AG08395 (cell line): ENCODE measurements at regions not wholly inside any gene's neighbourhood (a gene's known extent, or its start where the extent isn't known, plus 50 kb on each side); places are given as distances from the start of the nearest gene placed in this dataset.
"Not testable (repeated sequence)": the region's sequence is repeated elsewhere in the genome, so short reads cannot be mapped to it uniquely, and the experiment has no call there.

Source experiments
- DNase-seq: peaks from one replicate; pipeline ENCODE4 v3.0.0; 2012; ENCODE audit warnings: mixed read lengths, low spot score

DNA sequence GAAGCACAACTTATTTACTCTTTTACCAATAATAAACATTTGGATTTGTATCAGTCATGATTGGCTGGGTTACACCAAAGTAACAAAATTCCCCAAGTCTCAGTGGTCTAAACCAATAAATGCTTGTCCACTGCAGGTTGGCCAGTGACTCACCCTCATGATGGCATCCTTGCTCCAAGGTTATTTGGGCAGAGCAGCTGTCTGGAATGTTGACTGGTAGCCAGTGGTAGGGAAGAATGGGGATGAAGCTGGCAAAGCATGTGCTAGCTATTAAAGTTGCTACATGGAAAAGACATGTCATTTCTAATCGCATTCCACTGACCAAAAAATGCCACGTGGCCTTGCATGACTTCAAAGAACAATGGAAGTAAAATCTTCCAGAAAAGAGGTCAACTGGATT is 1168.7 kb upstream of the CELF2 start:
- peak; percentile 13 for DNase-seq

DNA sequence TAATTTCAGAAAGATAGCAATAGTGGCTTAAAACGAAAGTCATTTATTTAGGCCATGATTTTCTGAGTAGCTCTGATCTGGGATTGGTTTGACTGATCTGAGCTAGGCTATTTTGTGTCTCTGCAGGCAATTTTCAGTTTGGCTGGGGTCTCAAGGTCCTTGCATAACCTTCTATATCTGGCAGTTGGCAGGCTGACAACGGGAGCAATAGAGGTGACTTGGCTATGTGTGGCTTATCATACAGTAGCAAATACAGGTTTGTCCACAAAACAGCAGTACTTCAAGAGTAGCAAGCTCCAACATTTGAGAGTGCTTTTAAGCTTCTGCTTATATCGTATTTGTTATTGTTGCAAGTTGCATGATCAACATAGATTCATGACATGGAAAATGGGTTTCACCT is 1167.3 kb upstream of the CELF2 start:
- no peak for DNase-seq

DNA sequence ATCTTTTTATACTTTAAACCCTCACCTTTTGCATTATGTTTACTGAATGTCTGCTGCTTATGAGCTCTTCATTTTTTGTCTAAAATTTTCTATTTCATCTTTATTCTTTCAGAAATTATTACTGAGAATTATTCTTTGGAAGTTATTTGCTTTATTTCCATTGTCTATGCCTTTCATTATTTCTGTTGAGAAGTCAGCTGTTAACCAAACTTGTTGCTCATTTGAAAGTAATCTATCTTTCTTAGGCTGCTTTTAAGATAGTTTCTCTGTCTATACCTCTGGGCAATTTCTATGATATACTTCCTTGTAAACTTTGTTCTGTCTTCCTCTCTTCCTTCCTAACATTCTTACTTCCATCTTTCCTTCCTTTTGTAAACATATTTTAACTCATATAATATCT is 1165.9 kb upstream of the CELF2 start:
- DNase-seq: no peak

DNA sequence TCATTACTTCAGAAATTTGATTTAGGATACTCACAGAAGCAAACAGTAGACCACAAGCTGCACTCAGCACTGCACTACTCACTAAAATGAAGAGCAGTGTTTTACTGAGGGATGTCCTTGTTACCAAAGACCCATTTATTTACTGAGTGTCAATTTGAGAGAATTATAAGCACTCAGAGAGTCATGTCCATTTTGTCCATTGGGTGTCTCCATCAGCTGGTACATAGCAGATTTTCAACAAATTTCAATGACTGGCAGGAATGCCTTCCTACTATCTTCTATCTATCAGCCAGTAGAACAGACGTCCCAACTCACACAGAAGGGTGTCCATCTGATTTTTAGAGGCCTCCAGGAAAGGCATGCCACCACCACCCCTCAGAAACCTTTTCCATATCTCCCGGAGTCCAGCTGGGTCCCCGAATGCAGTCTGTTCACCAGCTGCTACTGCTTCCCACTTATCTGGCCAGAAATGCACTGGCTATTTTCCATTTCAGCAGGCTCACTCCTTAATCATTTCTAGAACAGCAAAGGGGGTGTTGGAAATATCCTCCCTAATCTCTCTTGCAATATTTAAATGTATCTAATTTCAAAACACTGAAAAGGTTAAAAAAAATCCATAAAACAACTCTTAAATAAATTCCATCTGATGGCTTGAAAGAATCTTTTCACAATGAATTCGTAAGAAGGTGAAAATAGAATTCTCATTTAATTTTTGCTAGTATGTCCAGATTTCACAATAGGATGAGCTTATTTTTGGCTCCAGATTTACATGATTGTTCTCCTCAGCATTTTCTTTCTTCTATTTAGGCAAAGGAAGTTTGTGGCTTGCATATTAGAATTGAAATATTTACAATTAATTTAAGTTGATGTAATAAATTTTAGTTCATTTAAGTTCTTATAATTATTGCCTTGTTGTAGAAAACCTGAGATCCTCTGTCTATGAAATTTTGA is 1164.0 kb upstream of the CELF2 start:
- DNase-seq: no peak

DNA sequence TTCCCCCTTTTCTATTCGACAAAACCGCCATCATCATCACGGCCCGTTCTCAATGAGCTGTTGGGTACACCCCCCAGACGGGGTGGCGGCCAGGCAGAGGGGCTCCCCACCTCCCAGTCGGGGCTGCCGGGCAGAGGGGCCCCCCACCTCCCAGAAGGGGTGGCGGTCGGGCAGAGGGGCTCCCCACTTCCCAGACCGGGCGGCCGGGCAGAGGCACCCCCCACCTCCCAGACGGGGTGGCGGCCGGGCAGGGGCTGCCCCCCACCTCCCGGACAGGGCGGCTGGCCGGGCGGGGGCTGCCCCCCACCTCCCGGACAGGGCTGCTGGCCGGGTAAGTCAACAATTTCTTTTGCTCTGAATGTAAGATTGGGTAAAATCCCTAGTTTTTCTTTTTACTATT is 1162.2 kb upstream of the CELF2 start:
- not testable (repeated sequence) for DNase-seq

DNA sequence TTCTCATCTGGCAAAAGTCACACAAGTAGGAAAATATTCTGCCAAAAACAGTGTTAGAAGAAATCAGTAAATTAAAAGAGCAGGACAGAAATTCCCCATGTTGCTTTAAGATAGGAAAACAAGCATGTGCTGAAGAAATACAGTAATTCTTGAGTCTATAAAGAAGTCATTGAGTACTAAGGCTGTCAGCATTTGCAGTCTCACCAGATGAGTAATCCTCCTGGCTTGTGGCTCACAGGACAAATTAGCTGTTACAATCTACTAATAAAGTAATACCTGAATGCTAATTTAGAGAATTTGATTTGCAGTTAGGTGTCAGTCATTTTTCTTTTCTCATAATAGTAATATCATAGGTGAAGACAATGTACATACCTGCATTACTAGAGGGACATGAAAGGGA is 1158.9 kb upstream of the CELF2 start:
- peak; percentile 18 for DNase-seq

DNA sequence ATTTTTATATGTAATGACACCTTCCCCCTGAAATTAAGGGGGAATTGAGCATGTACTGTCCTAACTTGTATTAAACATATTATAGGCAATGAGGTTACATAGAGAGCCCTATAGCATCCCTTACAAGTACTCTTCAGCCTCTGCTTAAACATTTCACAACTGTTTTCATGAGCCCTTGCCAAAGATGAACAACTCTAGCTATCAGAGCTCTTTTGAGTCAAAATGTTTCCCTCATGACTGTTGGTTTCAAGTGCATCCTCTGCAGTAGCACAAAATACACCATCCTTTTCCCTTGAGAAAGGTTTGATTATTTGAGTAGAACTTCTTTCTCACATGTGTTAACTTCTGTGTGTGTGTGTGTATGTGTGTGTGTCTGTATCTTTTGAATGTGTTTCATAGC is 1157.6 kb upstream of the CELF2 start:
- DNase-seq: no peak

DNA sequence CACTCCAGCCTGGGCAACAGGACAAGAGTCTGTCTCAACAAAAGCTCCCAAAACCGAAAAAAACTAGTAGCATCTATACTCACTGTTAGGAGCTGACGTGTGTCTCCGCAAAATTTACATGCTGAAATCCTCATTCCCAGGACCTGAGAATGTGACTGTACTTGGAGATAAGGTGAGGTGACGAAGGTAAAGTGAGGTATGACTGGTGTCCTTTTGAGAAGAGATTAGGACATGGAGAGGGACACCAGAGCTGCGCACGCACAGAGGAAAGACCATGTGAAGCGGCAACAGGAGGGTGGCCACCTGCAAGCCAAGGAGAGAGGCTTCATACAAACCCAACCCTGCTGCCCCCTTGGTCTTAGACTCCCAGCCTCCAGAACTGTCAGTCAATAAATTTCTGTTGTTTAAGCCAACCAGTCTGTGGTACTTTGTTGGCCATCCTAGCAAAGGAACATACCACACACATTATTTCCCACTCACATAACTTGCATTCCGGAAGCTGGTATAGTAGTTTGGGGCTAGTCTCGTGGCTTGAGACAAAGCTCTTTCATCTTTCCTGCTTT is 1154.0 kb upstream of the CELF2 start:
- DNase-seq: no peak

DNA sequence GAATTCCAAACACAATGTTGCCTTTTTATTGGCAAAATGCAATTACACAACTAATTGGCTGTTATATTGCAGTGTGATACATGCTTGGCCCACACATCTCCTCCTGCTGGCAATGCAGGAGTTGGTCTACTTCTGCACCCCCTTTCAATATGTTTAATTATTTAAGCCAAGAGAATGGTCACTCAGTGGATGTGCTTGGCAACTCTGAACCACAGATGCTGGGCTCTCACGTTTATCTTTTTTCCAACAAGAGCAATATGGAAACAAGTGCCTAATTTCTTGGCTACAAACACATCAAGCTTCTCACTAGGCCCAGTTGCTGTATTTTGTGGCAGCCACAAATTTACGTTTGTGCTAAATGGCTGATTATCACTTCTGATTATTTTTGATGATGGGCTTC is 1149.2 kb upstream of the CELF2 start:
- no peak for DNase-seq

DNA sequence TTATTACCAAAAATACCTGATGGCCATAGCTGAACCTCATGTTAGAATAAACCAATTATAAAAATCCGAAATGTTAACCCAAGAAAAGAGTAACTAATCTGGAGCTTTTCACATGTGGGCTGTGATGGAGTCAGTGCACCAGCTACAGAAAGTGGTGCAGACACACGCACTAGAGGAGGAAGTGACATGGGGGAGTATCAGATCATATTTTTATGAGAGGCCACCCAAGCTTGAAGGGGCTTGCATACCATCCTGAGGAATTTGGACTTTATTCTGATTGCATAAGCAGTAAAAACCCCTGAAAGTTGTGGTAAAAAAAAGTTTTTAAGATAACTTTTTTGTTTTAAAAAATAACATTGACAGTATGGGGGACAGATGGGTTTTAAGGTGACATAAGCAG is 1148.5 kb upstream of the CELF2 start:
- no peak for DNase-seq

DNA sequence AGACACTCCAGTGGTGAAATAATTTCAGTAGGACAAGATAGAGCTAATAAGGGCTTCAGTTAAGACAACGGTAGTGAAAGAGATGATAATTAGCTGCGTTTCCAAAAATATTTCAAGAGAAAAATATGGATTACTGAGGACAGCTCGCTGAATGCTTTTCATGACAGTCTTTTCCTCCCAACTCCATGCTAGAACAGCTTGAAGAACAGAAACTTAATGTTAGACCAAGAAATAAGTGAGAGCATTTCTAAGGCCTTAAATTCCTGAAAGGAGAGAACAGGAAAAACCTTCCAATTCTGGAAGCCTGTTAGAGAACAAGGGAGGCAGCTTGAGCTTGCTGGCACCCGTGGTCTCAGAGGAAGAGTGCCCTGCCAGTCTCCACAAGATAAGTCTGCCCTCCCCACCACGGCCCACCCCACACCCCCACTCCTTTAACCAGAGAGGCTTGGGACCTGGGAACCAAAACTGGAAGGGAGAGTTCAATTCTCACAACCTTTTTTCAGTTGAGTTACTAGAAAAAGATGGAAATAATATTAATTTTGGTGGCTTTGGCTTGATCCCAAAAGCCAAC is 1148.0 kb upstream of the CELF2 start:
- DNase-seq: no peak

DNA sequence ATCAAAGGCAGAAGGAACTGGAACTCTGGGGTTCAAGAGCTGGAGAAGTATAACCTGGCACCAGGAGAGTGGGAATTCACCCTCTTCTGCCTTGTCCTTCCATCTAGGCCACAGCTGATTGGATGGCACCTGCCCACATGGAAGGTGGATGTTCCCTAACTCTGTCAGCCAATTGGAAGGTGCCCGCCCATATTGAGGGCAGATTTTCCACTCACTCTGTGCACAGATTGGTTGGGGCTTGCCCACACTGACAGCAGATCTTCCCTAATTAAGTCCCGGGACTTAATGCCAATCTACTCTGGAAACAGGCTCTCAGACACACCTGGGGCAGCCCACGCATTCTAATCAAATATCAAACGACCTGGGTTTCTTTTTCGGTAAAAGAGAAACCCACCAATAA is 1142.3 kb upstream of the CELF2 start:
- DNase-seq: no peak

DNA sequence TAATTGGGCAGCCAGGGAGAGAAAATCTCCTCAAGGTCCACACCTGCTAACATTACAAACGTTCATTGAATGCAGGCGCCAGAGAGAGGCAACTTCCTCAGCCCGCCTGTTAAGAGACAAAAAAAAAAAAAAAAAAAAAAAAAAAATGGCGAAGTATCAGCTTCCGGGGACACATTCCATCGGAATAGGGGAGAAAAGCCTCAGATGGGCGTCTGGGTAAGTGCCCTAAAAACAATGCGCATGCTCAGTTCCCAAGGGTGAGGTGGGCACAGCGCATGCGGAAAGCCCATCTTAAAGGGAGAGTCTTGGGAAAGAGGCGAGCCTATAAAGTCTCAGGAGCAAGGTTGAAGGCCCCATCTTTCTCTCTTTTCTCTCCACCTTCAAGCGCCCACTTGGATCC is 1139.7 kb upstream of the CELF2 start:
- no peak for DNase-seq

DNA sequence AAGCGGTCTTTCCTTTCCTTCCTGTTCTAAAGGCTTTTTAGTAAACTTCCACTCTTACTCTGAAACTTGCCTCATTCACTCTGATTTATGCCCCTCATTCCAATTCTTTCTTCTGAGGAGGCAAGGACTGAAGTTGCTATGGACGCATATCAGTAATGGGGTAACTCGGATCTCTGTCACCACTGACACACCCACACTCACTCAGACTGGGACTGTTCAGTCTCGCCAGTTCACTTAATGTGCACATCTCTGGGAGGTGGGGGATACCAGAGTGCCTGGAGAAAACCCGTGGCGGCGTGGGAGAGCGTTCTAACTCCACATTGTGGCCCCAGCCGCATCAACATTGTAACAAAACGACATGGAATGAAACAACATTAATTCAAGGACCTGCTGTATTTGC is 1139.3 kb upstream of the CELF2 start:
- DNase-seq: no peak

DNA sequence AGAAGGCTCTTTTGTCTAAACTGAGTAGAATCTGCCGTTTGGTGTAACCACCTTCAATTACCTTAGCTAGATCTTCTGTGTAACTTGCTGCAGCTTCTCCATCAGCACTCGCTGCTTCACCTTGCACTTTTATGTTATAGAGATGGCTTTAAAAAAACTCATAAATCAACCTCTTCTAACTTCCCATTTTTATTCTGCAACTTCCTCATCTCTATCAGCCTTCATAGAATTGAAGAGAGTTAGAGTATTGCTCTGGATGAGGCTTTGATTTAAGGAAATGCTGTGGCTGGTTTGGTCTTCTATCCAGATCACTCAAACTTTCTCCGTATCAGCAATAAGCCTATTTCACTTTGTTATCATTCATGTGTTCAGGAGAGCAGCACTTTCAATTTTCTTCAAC is 1131.9 kb upstream of the CELF2 start:
- DNase-seq: no peak

DNA sequence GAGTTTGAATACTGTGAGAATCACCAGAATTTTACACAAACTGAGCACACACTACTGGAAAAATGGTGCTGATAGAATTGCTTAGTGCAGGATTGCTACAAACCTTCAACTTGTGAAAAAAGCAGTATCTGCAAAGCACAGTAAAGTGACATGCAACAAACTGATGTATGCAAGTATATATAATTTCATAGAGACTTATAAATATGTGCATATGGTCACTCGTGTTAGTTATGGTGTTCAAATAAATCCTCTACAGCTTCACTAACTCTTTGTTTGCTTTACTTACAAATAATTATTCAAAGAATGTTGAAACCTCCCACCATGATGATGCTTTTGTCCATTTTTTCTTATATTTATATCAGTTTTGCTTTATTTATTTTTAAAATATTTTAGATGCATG is 1130.9 kb upstream of the CELF2 start:
- DNase-seq: no peak

DNA sequence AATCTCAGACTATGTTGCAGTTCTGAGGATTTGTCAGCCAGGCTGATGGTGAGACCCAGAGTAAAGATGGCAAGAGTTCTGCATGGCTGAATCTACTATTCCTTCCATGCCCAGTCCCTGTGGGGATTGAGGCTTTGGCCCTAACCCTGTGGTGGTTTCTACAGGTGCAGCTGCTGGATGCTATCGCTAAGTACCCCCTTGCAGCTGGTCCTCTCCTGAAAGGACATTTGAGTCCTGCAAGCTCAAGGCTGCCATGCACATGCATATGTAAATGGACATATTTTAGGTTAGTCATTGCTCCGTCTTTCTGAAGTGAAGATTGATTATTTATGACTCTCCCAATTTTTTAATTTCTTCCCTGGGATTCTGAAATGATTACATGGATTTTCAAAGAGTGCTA is 1122.2 kb upstream of the CELF2 start:
- no peak for DNase-seq

DNA sequence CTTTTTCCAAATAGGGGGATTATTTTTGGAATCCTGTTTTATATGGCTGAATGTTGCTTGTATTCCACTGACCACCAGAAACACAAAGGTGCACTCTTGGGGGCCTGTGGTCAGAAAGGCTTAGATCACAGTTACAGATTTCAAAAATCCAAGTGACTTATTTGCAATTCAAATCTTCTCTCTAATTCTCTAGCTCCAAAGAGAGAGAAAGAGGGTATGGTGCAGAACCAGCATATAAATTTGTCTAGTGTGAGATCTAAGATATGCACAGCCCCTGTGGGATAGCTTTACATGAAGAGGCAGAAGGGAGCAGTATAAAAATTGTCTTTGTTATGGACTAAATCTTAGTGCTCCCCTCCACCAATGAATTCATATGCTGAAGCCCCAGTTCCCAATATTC is 1121.7 kb upstream of the CELF2 start:
- no peak for DNase-seq

DNA sequence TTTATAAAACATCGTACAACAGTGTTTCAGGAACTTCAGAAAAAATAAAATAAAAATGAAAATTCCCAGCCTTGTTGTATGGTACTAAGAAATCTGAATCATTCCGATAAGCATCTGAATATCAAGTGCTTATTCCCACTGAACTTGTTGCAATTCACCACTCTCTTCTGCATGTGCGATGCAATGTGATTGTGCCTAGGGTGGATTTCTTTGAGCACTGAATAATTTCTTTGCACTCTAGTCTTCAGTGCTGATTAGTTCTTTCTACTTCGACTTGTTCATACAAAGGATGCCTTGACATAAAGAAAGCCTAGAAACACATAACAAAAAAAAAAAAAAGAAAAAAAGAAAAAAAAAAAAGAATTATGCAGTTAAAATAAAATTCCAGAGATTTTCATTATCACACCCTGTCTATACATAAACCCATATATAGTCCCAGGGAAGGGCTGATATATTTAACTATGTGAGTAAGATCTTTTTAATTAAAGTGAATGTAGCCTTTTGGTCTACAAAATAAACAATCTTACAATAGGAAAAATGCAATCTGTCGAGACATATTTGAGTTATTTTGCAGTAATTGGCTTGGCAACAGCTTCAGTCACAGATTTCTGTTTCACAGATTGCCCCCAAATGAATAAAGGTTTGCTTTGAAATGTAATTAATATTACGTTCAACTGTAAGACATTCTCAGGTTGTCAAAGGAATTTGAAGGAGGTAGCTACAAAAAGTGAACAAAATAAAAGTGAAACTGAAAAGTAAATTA is 1118.9 kb upstream of the CELF2 start:
- no peak for DNase-seq

DNA sequence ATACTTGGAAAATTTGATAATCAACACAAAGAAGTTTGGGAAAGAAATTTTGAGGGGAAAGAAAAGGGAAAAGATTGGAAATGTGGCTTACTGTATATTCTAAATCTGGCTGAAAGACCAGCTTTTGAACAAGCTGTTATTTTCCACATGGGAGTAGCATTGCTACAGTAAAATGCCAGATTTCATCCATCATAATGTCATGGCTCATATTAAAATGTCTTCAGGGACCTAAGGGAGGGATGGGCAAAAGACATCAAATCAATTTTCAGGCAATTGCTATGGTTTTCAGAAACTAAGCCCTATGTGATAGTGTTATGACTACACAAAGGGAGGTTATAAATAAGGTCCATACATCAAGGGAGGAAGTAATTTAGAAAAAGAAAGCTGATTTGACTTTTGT is 1116.9 kb upstream of the CELF2 start:
- no peak for DNase-seq

DNA sequence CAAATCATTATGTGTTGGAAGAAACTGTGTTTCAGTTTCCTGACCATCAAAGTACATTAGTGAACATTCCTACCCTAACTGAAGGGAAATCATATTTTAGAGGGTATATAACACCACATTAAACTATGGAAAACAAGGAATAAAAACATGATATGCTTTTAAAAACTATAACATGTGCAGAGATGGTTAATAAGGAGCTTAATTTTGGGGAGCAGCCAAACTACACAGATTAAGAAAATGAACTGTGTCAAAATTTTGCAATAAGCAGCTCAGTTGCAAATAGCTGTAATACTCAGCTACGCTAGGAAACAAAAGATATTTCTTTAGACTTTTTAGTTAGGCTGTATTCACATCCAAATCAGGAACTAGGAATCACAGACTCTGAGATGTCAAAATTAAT is 1115.7 kb upstream of the CELF2 start:
- DNase-seq: no peak

DNA sequence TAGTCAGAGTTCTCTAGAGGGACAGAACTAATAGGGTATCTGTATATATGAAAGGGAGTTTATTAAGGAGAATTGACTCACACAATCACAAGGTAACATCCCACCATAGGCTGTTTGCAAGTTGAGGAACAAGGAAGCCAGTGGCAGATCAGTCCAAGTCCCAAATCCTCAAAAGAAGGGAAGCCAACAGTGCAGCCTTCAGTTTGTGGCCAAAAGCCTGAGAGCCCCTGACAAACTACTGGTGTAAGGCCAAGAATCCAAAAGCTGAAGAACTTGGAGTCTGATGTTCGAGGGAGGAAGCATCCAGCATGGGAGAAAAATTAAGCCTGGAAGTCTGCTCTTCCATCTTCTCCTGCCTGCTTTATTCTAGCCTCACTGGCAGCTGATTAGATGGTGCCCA is 1107.2 kb upstream of the CELF2 start:
- DNase-seq: no peak

DNA sequence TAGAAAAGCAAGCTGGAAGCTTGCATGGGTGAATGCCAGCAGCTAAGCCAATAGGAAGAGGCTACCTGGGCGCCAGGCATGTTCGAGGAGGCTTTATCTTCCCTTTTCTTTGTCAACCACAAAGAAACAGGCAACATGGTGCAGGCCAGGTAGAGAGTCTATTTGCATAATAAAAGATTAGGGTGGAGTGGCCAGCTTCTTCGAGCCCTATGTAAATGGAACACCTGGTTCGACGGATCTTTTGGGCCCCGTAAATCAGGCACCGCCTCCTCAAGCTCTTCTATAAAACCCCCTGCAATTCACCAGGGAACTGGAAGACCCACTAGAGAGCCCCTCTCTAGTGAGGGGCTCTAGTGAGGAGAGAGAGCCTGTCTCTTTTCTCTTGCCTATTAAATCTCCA is 1106.2 kb upstream of the CELF2 start:
- no peak for DNase-seq
